Calu3 (cell line): ENCODE measurements at regions not wholly inside any gene's neighbourhood (a gene's known extent, or its start where the extent isn't known, plus 50 kb on each side); places are given as distances from the start of the nearest gene placed in this dataset.
A peak's percentile ranks its signal among the peaks of the same experiment; 100 is the strongest.

ENCODE experiments used
- BruUV-seq: library from RNA; stranded (reverse); fragments of 400-500 nt; replicated peaks from 2 replicates; lab custom pipeline; 2021; lab: Mats Ljungman, UMichigan
- CTCF ChIA-PET: fragments of 300-600 bp; sonication (Branson Sonifier 250); formaldehyde crosslinking; loops from one replicate; lab custom pipeline; 2022; ENCODE audit warnings: antibody characterized with exemption; lab: Charles Lee
- DNase-seq: peaks from one replicate; pipeline ENCODE4 v3.0.0; 2022
- H3K27ac Mint-ChIP-seq: one replicate; pipeline ENCODE4 v1.8.0; 2022; ENCODE audit warnings: mixed read lengths; ENCODE audit not compliant: unreplicated experiment
- H3K27me3 Mint-ChIP-seq: one replicate; pipeline ENCODE4 v1.8.0; 2022; ENCODE audit warnings: mixed read lengths; ENCODE audit not compliant: unreplicated experiment
- H3K36me3 Mint-ChIP-seq: one replicate; pipeline ENCODE4 v1.8.0; 2022; ENCODE audit warnings: mild to moderate bottlenecking, moderate library complexity, mixed read lengths; ENCODE audit not compliant: insufficient read depth, unreplicated experiment
- H3K4me1 Mint-ChIP-seq: one replicate; pipeline ENCODE4 v1.8.0; 2022; ENCODE audit warnings: mild to moderate bottlenecking, low read depth, mixed read lengths; ENCODE audit not compliant: unreplicated experiment
- H3K4me3 Mint-ChIP-seq: one replicate; pipeline ENCODE4 v1.8.0; 2022; ENCODE audit warnings: mild to moderate bottlenecking, low read depth, moderate library complexity, mixed read lengths; ENCODE audit not compliant: unreplicated experiment
- H3K9me3 Mint-ChIP-seq: one replicate; pipeline ENCODE4 v1.8.0; 2022; ENCODE audit warnings: low read depth, mixed read lengths; ENCODE audit not compliant: unreplicated experiment
- CTCF ChIP-seq: fragments of 200-600 bp; IDR thresholded peaks from one replicate; pipeline ENCODE4 v1.8.0; 2022; ENCODE audit warnings: antibody characterized with exemption; ENCODE audit not compliant: unreplicated experiment
- intact Hi-C: fragments of 100-400 bp; cut with micrococcal nuclease; formaldehyde crosslinking; loops from one replicate; pipeline ENCODE4 v1.10.0; 2022; ENCODE audit not compliant: unreplicated experiment

GRCh38 chr3:31041161-31041978, 146.9 kb upstream of the GADL1 start:
- Mint-ChIP-seq H3K4me3 (no peak overlapping the region), H3K36me3 (no peaks in the 10 kb centered on the region), H3K9me3 (peaks cover 4% of the 10 kb centered on the region), H3K4me1 (peaks cover 18% of the 10 kb centered on the region), H3K27me3 (no peaks in the 10 kb centered on the region), H3K27ac (no peak overlapping the region)
- peak; percentile 28 for DNase-seq
- BruUV-seq = no TSS peak
- intact Hi-C loops = no loop called here
- TF ChIP-seq CTCF = no peak
- CTCF ChIA-PET = no interaction called here

GRCh38 chr3:31043184-31043819, 148.8 kb upstream of the GADL1 start:
- H3K36me3 Mint-ChIP-seq = no peaks in the 10 kb centered on the region
- DNase-seq = no peak
- no peak overlapping the region for H3K4me3 Mint-ChIP-seq
- TF ChIP-seq CTCF = no peak
- no peaks in the 10 kb centered on the region for H3K27me3 Mint-ChIP-seq
- no peak overlapping the region for H3K27ac Mint-ChIP-seq
- no TSS peak for BruUV-seq
- peaks cover 25% of the 10 kb centered on the region for H3K4me1 Mint-ChIP-seq
- intact Hi-C loops = no loop called here
- H3K9me3 Mint-ChIP-seq = peaks cover 4% of the 10 kb centered on the region
- CTCF ChIA-PET = interaction anchor here (0.8 kb wide), 1 partner anchor 17 kb away, joined by 3 read pairs; no protein-coding TSS in a partner anchor

GRCh38 chr3:31047673-31048072, 153.2 kb upstream of the GADL1 start:
- intact Hi-C loops = no loop called here
- Mint-ChIP-seq H3K9me3 (peaks cover 4% of the 10 kb centered on the region), H3K27ac (no peak overlapping the region), H3K27me3 (peaks cover 14% of the 10 kb centered on the region), H3K36me3 (no peaks in the 10 kb centered on the region), H3K4me3 (no peak overlapping the region), H3K4me1 (peaks cover 17% of the 10 kb centered on the region)
- CTCF ChIA-PET = no interaction called here
- no peak for DNase-seq
- no peak for TF ChIP-seq CTCF
- no TSS peak for BruUV-seq

GRCh38 chr3:31048143-31048542, 153.7 kb upstream of the GADL1 start:
- H3K27ac Mint-ChIP-seq = no peak overlapping the region
- H3K4me3 Mint-ChIP-seq = no peak overlapping the region
- intact Hi-C loops = no loop called here
- no peak for DNase-seq
- TF ChIP-seq CTCF = no peak
- H3K27me3 Mint-ChIP-seq = peaks cover 14% of the 10 kb centered on the region
- peaks cover 17% of the 10 kb centered on the region for H3K4me1 Mint-ChIP-seq
- H3K9me3 Mint-ChIP-seq = peaks cover 3% of the 10 kb centered on the region
- no TSS peak for BruUV-seq
- CTCF ChIA-PET = no interaction called here
- no peaks in the 10 kb centered on the region for H3K36me3 Mint-ChIP-seq
